HepG2 (cell line): ENCODE measurements at regions not wholly inside any gene's neighbourhood (a gene's known extent, or its start where the extent isn't known, plus 50 kb on each side); places are given as distances from the start of the nearest gene placed in this dataset.

ENCODE experiments used
- MED1 ChIP-seq: sonication (generic); formaldehyde crosslinking; IDR thresholded peaks from 2 replicates; pipeline ENCODE4 v1.4.0; 2020; ENCODE audit warnings: missing genetic modification reagents
- ZNF253 ChIP-seq: sonication (generic); formaldehyde crosslinking; IDR thresholded peaks from 2 replicates; pipeline ENCODE4 v1.8.0; 2022; ENCODE audit warnings: mild to moderate bottlenecking, missing genetic modification reagents, borderline replicate concordance
- TF ChIP-seq, protein P1 (sequence below): sonication (generic); formaldehyde crosslinking; IDR thresholded peaks from 2 replicates; pipeline ENCODE4 v1.4.0; 2020; ENCODE audit warnings: mild to moderate bottlenecking, missing genetic modification reagents
- TF ChIP-seq, protein P2 (sequence below): sonication (generic); formaldehyde crosslinking; IDR thresholded peaks from 2 replicates; pipeline ENCODE4 v1.4.0; 2020; ENCODE audit warnings: missing genetic modification reagents; ENCODE audit errors: not compliant biosample characterization

DNA sequence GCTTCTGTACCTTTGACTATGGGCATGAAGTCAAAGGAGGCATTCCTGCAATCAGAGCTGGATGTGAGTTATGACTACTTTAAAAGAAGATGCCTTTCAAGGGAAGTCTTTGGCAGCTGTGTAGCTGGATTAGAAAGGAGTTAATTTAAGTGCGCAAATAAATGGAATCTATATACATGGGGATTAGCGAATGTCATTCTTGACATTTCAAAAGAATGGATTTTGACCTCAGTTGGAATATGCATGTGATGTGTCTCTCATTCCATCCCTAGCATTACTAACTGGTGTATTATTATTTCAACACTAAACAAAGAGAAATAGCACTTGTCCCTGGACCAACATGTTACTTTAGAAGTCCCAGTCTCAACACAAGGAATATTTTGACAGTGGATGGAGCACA is 359.6 kb upstream of the SLC24A2 start (continued):
- TF ChIP-seq, protein P1, sequence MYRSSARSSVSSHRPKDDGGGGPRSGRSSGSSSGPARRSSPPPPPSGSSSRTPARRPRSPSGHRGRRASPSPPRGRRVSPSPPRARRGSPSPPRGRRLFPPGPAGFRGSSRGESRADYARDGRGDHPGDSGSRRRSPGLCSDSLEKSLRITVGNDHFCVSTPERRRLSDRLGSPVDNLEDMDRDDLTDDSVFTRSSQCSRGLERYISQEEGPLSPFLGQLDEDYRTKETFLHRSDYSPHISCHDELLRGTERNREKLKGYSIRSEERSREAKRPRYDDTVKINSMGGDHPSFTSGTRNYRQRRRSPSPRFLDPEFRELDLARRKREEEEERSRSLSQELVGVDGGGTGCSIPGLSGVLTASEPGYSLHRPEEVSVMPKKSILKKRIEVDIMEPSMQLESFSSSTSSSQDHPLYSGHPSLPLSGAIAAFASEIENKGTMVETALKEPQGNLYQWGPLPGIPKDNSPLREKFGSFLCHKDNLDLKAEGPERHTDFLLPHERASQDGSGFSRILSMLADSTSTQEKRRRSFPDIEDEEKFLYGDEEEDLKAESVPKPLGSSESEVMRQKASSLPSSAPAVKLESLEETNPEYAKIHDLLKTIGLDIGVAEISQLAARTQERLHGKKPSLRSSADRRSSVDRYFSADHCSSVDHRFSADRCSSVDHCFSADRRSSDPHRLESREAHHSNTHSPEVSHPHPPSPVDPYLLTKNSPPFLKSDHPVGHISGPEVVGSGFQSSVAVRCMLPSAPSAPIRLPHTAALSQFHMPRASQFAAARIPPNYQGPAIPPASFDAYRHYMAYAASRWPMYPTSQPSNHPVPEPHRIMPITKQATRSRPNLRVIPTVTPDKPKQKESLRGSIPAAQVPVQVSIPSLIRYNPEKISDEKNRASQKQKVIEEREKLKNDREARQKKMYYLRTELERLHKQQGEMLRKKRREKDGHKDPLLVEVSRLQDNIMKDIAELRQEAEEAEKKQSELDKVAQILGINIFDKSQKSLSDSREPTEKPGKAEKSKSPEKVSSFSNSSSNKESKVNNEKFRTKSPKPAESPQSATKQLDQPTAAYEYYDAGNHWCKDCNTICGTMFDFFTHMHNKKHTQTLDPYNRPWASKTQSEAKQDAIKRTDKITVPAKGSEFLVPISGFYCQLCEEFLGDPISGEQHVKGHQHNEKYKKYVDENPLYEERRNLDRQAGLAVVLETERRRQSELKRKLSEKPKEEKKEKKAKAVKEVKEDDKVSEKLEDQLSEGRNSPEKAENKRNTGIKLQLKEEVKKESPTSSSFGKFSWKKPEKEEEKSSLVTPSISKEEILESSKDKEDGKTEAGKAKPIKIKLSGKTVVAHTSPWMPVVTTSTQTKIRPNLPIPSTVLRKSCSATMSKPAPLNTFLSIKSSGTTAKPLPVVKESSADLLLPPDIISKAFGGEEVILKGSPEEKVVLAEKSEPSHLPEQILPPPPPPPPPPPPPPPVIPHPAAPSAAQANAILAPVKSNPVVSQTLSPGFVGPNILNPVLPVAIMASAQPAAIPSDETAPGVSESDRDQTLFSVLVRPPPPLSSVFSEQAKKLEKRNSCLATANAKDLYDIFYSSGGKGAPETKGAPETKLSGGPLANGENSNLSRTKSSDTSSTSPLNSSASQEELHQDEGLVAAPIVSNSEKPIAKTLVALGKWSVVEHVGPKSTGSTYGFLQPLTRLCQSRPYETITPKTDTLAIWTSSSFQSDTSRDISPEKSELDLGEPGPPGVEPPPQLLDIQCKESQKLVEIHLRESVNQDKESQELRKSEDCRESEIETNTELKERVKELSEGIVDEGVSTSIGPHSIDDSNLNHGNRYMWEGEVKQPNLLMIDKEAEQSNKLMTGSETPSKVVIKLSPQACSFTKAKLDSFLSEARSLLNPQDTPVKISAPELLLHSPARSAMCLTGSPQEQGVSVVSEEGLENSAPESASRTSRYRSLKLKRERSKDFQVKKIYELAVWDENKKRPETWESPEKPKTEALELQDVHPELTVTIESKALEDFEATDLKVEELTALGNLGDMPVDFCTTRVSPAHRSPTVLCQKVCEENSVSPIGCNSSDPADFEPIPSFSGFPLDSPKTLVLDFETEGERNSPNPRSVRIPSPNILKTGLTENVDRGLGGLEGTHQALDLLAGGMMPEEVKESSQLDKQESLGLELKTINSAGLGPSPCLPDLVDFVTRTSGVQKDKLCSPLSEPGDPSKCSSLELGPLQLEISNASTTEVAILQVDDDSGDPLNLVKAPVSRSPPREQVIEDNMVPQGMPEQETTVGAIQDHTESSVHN = no peak
- TF ChIP-seq MED1 (CRISPR knock-in tag) = no peak
- TF ChIP-seq, protein P2, sequence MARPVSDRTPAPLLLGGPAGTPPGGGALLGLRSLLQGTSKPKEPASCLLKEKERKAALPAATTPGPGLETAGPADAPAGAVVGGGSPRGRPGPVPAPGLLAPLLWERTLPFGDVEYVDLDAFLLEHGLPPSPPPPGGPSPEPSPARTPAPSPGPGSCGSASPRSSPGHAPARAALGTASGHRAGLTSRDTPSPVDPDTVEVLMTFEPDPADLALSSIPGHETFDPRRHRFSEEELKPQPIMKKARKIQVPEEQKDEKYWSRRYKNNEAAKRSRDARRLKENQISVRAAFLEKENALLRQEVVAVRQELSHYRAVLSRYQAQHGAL (CRISPR knock-in tag) = no peak
- no peak for TF ChIP-seq ZNF253 (CRISPR knock-in tag)
- TF ChIP-seq, all 625 proteins: peak for 0
